ENCODE measurements at regions not wholly inside any gene's neighbourhood (a gene's known extent, or its start where the extent isn't known, plus 50 kb on each side); places are given as distances from the start of the nearest gene placed in this dataset.
"Not testable (repeated sequence)": the region's sequence is repeated elsewhere in the genome, so short reads cannot be mapped to it uniquely, and the experiment has no call there.

DNA sequence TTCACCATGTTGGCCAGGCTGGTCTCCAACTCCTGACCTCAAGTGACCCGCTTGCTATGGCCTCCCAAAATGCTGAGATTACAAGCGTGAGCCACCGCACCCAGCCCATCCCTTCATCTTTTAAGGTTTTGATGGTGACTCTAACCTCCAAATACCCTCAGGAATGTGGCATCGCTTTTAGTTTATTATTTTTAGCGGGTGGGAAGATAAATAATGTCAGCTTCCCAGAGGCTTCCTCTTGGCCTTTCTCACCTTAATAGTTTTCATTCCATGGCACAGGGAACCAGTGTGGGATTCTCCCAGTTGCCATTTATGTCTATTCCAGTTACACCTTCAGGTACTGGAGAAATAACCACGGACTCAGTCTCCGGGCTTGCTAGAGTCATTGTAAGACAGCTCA is 92.1 kb upstream of the LRRN2 start:
- Histone ChIP-seq H3K27me3 (ENCODE audit: control insufficient read depth, insufficient read depth, low read length) (no peaks in the 10 kb centered on the region), H3K27ac (ENCODE audit: low read length) (no peak overlapping the region), H3K4me3 (ENCODE audit: low read length) (no peak overlapping the region), H3K36me3 (ENCODE audit: control insufficient read depth, insufficient read depth, low read length) (no peaks in the 10 kb centered on the region), H3K9me3 (ENCODE audit: control insufficient read depth, insufficient read depth, low read length) (no peaks in the 10 kb centered on the region), H3K4me1 (ENCODE audit: control insufficient read depth, insufficient read depth, low read length) (no peaks in the 10 kb centered on the region)
- no peak for DNase-seq (ENCODE audit: low read depth, low spot score)
- WGBS (ENCODE audit: insufficient coverage, insufficient read length), result no CpG with 5 or more reads among the region's 7 CpGs

DNA sequence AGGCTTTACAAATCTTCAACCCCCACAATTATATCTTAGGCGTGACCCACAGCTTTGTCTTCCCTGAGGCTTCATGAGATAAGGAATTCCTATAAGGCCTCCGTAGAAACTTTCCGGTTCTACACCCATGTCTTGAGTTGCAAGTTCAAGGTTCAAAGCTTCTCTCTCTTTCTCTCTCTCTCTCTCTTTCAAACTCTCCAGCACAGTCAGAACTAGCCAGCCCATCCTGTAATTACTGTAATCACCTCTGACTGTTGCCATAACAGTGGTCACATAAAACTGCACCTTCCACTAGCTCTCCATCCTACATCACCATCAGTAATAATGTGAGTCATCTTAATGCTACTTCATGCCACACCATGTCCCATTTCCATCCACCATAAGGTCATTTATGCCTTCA is 90.0 kb upstream of the NFASC start:
- no peak for DNase-seq (ENCODE audit: low read depth, low spot score)
- Histone ChIP-seq H3K36me3 (ENCODE audit: control insufficient read depth, insufficient read depth, low read length) (no peaks in the 10 kb centered on the region), H3K9me3 (ENCODE audit: control insufficient read depth, insufficient read depth, low read length) (no peaks in the 10 kb centered on the region), H3K27me3 (ENCODE audit: control insufficient read depth, insufficient read depth, low read length) (no peaks in the 10 kb centered on the region), H3K4me3 (ENCODE audit: low read length) (no peak overlapping the region), H3K27ac (ENCODE audit: low read length) (no peak overlapping the region), H3K4me1 (ENCODE audit: control insufficient read depth, insufficient read depth, low read length) (no peaks in the 10 kb centered on the region)
- no CpG with 5 or more reads among the region's 3 CpGs for WGBS (ENCODE audit: insufficient coverage, insufficient read length)

DNA sequence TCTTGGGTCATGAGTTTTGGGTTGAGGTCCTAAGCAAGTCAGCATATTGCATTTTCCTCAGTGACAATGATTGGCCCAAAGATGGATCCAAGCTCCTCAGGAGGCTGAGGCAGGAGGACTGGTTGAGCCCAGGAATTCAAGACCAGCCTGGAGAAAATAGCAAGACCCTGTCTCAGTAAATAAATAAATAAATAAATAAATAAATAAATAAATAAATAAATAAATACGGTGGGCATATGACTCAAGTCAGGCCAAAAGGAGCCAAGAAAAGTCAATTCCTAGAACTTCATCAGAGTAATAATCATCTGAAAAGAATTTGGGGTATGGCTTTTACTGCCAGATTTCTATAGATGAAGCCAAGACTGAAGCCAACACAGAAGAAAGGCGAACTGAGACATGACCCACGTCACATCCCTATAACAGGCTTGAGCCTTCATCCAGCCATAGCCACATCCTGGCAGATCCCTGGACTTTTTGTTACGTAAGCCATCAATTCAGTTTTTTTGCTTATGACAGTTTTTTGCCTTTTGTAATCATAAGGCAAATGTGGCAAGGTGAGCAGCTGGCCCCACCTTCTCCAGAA is 88.5 kb upstream of the NFASC start:
- Histone ChIP-seq H3K27ac (ENCODE audit: low read length) (no peak overlapping the region), H3K27me3 (ENCODE audit: control insufficient read depth, insufficient read depth, low read length) (no peaks in the 10 kb centered on the region), H3K4me1 (ENCODE audit: control insufficient read depth, insufficient read depth, low read length) (no peaks in the 10 kb centered on the region), H3K36me3 (ENCODE audit: control insufficient read depth, insufficient read depth, low read length) (no peaks in the 10 kb centered on the region), H3K4me3 (ENCODE audit: low read length) (no peak overlapping the region), H3K9me3 (ENCODE audit: control insufficient read depth, insufficient read depth, low read length) (no peaks in the 10 kb centered on the region)
- no CpG with 5 or more reads among the region's 4 CpGs for WGBS (ENCODE audit: insufficient coverage, insufficient read length)
- DNase-seq (ENCODE audit: low read depth, low spot score), result no peak

DNA sequence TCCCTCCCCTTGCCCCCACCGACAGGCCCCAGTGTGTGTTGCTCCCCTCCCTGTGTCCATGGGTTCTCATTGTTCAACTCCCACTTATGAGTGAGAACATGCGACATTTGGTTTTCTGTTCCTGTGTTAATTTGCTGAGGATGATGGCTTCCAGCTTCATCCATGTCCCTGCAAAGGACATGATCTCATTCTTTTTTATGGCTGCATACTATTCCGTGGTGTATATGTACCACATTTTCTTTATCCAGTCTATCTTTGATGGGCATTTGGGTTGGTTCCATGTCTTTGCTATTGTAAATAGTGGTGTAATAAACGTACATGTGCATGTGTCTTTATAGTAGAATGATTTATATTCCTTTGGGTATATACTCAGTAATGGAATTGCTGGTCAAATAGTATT is 85.6 kb upstream of the NFASC start:
- not testable (repeated sequence) for DNase-seq (ENCODE audit: low read depth, low spot score); H3K27ac ChIP-seq (ENCODE audit: low read length); H3K36me3 ChIP-seq (ENCODE audit: control insufficient read depth, insufficient read depth, low read length); H3K4me3 ChIP-seq (ENCODE audit: low read length); H3K4me1 ChIP-seq (ENCODE audit: control insufficient read depth, insufficient read depth, low read length); H3K9me3 ChIP-seq (ENCODE audit: control insufficient read depth, insufficient read depth, low read length); H3K27me3 ChIP-seq (ENCODE audit: control insufficient read depth, insufficient read depth, low read length)
- no CpG with 5 or more reads among the region's 4 CpGs for WGBS (ENCODE audit: insufficient coverage, insufficient read length)

DNA sequence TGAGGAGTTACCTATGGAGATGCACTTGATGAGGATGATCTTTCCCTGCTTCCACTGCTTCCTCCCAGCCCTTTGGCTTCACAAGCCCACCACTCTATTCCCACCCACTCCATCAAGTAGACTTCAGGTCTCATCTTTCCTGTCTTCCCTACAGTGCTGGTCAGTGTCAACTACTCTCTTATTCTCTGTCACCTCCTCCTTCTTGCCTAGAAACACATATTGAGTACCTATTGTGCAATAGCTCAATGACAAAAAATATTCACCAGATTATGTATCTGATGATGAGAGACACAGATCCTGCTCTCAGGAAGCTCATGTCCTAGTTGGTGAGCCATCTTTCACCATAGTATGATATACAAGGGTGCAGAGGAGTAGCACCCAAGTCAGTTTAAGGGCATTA is 82.2 kb upstream of the NFASC start:
- Histone ChIP-seq H3K4me1 (ENCODE audit: control insufficient read depth, insufficient read depth, low read length) (no peaks in the 10 kb centered on the region), H3K9me3 (ENCODE audit: control insufficient read depth, insufficient read depth, low read length) (no peaks in the 10 kb centered on the region), H3K27ac (ENCODE audit: low read length) (no peak overlapping the region), H3K4me3 (ENCODE audit: low read length) (no peak overlapping the region), H3K27me3 (ENCODE audit: control insufficient read depth, insufficient read depth, low read length) (no peaks in the 10 kb centered on the region), H3K36me3 (ENCODE audit: control insufficient read depth, insufficient read depth, low read length) (no peaks in the 10 kb centered on the region)
- no peak for DNase-seq (ENCODE audit: low read depth, low spot score)

DNA sequence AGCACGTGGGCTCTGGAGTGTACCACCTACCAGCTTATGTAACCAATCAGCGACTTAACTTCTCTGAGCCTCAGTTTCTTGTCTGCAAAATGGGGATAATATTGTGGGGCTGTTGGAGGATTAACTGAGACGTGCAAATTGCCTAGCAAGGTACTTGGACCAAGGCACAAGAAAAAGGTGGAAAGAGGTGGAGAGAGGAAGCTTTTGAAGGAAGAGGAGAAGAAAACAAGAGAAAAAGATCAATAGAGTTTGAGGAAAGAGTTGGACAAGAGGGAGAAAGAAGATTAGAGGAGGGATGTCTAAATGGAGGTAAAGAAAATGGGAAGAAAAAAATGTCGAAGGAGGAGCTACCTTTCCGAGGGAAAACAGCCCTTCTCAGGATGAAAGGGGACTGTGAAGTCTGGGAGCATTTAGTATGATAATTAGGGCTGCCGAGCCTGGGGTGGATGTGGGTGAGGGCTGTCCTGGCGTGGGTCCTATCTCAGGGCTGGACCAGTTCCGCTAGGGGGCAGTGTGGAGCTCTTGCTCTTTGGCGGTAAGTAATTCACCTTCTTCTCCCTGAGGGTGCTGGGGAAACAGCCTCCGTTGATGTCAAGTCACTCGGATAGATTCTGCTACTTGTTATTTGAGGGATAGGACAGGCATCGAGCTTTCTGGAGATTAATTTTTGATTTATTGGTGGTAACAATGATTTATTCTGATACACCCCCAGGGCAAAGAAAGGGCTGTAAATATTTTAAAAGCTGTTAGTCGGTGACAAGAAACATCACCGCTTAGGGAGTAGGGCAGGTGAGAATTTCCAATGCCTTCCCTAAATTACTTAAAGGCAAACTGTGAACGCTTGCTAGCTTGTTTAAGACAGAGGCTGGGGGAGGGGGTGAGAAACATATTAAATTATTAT is 79.0 kb upstream of the NFASC start:
- WGBS (ENCODE audit: insufficient coverage, insufficient read length), result 100% methylated on average over 1 of the region's 15 CpGs
- Histone ChIP-seq H3K27ac (ENCODE audit: low read length) (no peak overlapping the region), H3K36me3 (ENCODE audit: control insufficient read depth, insufficient read depth, low read length) (no peaks in the 10 kb centered on the region), H3K4me1 (ENCODE audit: control insufficient read depth, insufficient read depth, low read length) (no peaks in the 10 kb centered on the region), H3K9me3 (ENCODE audit: control insufficient read depth, insufficient read depth, low read length) (no peaks in the 10 kb centered on the region), H3K4me3 (ENCODE audit: low read length) (no peak overlapping the region), H3K27me3 (ENCODE audit: control insufficient read depth, insufficient read depth, low read length) (no peaks in the 10 kb centered on the region)
- DNase-seq (ENCODE audit: low read depth, low spot score), result peak; percentile 87

DNA sequence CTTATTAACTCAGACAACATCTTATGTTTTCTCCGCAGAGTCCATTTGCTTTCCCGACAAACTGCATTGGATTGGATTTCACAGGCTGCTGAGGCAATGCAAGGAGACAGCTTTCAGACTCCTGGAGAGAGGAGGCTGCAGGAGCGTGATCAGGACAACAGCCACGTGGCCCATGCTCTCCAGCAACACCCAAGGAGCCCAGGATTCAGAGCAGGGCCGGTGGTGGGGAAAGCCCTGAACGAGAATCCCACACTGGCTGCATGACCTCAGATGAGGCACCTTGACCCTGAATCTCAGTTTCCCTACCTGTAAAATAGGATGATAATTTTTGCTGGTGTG is 78.3 kb upstream of the NFASC start:
- no peaks in the 10 kb centered on the region for H3K36me3 ChIP-seq (ENCODE audit: control insufficient read depth, insufficient read depth, low read length)
- WGBS (ENCODE audit: insufficient coverage, insufficient read length), result no CpG with 5 or more reads among the region's 6 CpGs
- DNase-seq (ENCODE audit: low read depth, low spot score), result no peak
- no peak overlapping the region for H3K4me3 ChIP-seq (ENCODE audit: low read length)
- H3K27ac ChIP-seq (ENCODE audit: low read length), result no peak overlapping the region
- no peaks in the 10 kb centered on the region for H3K27me3 ChIP-seq (ENCODE audit: control insufficient read depth, insufficient read depth, low read length)
- H3K4me1 ChIP-seq (ENCODE audit: control insufficient read depth, insufficient read depth, low read length), result no peaks in the 10 kb centered on the region
- H3K9me3 ChIP-seq (ENCODE audit: control insufficient read depth, insufficient read depth, low read length), result no peaks in the 10 kb centered on the region

DNA sequence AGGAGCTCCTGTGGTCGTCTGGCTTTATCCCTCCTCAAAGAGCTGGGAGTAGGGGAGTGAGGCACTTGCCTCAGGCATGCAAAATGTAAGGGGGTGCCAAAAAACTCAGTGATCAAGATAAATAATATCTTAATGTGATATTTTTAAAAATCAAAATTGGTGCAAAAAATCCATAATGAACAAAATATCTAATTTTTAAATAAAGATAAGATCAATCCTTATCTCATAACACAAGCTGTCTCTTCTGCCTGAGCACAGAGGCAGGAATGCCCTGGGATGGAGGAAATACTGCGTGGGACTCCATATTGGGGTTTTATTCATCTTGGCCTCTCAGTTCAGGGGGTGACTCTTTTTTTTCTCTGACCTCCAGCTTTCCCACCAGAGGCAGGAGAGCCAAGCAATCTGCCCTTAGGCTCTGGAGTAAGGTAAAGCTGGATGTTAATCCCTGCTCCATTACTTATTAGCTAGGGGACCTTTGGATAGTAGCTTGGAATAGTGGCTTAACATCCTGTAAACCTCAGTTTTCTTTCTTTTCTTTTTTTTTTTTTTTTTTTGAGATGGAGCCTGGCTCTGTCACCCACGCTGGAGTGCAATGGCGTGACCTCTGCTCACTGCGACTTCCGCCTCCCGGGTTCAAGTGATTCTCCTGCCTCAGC is 77.3 kb upstream of the NFASC start:
- WGBS (ENCODE audit: insufficient coverage, insufficient read length), result no CpG with 5 or more reads among the region's 7 CpGs
- no peaks in the 10 kb centered on the region for H3K27me3 ChIP-seq (ENCODE audit: control insufficient read depth, insufficient read depth, low read length)
- no peaks in the 10 kb centered on the region for H3K4me1 ChIP-seq (ENCODE audit: control insufficient read depth, insufficient read depth, low read length)
- no peak overlapping the region for H3K4me3 ChIP-seq (ENCODE audit: low read length)
- no peak for DNase-seq (ENCODE audit: low read depth, low spot score)
- no peaks in the 10 kb centered on the region for H3K36me3 ChIP-seq (ENCODE audit: control insufficient read depth, insufficient read depth, low read length)
- no peaks in the 10 kb centered on the region for H3K9me3 ChIP-seq (ENCODE audit: control insufficient read depth, insufficient read depth, low read length)
- no peak overlapping the region for H3K27ac ChIP-seq (ENCODE audit: low read length)

DNA sequence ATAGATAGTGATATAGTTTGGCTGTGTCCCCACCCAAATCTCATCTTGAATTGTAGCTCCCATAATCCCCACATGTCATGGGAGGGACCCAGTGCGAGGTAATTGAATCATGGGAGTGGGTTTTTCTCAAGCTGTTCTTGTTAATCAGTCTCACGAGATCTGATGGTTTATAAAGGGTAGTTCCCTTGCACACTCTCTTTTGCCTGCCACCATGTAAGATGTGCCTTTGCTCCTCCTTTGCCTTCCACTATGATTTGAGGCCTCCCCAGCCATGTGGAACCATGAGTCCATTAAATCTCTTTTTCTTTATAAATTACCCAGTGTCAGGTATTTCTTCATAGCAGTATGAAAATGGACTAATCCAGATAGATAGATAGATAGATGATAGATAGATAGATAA is 73.8 kb upstream of the NFASC start:
- H3K27me3 ChIP-seq (ENCODE audit: control insufficient read depth, insufficient read depth, low read length); H3K9me3 ChIP-seq (ENCODE audit: control insufficient read depth, insufficient read depth, low read length); H3K4me3 ChIP-seq (ENCODE audit: low read length); H3K27ac ChIP-seq (ENCODE audit: low read length); H3K4me1 ChIP-seq (ENCODE audit: control insufficient read depth, insufficient read depth, low read length); H3K36me3 ChIP-seq (ENCODE audit: control insufficient read depth, insufficient read depth, low read length); DNase-seq (ENCODE audit: low read depth, low spot score): not testable (repeated sequence)
- WGBS (ENCODE audit: insufficient coverage, insufficient read length), result no CpG with 5 or more reads among the region's 2 CpGs

DNA sequence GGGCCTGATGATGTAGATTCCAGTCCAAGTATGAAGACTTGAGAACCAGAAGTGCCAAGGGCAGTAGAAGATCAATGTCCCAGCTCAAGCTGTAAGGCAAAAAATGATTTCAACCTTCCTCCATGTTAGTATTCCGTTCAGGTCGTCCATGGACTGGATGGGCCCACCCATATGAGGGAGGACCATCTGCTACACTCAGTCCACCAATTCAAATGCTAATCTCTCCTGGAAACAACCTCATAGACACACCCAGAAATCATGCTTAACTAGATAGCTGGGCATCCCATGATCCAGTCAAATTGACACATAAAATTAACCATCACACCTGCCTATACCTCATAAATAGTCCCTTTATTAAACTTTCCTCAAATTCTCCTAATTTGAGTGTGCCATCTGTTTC is 73.3 kb upstream of the NFASC start:
- no peaks in the 10 kb centered on the region for H3K4me1 ChIP-seq (ENCODE audit: control insufficient read depth, insufficient read depth, low read length)
- H3K4me3 ChIP-seq (ENCODE audit: low read length), result no peak overlapping the region
- DNase-seq (ENCODE audit: low read depth, low spot score), result no peak
- H3K36me3 ChIP-seq (ENCODE audit: control insufficient read depth, insufficient read depth, low read length), result no peaks in the 10 kb centered on the region
- no peak overlapping the region for H3K27ac ChIP-seq (ENCODE audit: low read length)
- no peaks in the 10 kb centered on the region for H3K9me3 ChIP-seq (ENCODE audit: control insufficient read depth, insufficient read depth, low read length)
- H3K27me3 ChIP-seq (ENCODE audit: control insufficient read depth, insufficient read depth, low read length), result no peaks in the 10 kb centered on the region
- no CpG with 5 or more reads among the region's 2 CpGs for WGBS (ENCODE audit: insufficient coverage, insufficient read length)
